ENCODE measurements at regions not wholly inside any gene's neighbourhood (a gene's known extent, or its start where the extent isn't known, plus 50 kb on each side); places are given as distances from the start of the nearest gene placed in this dataset.

GRCh38 chr7:63092951-63093350 is 905.7 kb upstream of the ZNF722 start:
- TF ChIP-seq, protein P1, sequence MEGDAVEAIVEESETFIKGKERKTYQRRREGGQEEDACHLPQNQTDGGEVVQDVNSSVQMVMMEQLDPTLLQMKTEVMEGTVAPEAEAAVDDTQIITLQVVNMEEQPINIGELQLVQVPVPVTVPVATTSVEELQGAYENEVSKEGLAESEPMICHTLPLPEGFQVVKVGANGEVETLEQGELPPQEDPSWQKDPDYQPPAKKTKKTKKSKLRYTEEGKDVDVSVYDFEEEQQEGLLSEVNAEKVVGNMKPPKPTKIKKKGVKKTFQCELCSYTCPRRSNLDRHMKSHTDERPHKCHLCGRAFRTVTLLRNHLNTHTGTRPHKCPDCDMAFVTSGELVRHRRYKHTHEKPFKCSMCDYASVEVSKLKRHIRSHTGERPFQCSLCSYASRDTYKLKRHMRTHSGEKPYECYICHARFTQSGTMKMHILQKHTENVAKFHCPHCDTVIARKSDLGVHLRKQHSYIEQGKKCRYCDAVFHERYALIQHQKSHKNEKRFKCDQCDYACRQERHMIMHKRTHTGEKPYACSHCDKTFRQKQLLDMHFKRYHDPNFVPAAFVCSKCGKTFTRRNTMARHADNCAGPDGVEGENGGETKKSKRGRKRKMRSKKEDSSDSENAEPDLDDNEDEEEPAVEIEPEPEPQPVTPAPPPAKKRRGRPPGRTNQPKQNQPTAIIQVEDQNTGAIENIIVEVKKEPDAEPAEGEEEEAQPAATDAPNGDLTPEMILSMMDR (IDR thresholded peaks at IDR 0.05) = no peak
- TF ChIP-seq POLR2A (IDR thresholded peaks at IDR 0.05) (no peak), POLR2AphosphoS5 (IDR thresholded peaks at IDR 0.05) (no peak), EP300 (IDR thresholded peaks at IDR 0.05; ENCODE audit: low read depth) (no peak)
